ENCODE measurements at regions not wholly inside any gene's neighbourhood (a gene's known extent, or its start where the extent isn't known, plus 50 kb on each side); places are given as distances from the start of the nearest gene placed in this dataset.

DNA sequence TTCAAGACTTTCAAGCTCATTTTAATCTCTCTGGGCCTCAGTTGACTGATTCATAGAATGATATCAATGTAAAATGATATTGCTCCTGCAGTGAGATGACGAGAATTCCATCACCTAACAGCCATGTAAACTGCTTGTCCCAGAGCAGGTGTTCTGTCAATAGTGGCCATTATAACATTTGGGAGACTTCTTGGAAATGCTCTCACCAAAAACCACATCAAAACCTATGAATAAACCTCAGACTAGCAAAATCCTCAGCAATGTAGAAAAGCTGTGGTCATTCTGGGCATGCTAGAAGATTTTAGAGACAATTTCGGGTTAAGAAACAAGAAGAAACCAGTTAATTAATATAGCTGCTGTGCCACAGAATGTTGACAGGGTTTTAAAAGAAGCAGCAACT is 225.4 kb downstream of the FRK start:
- TF ChIP-seq POLR2A (conservative IDR thresholded peaks at IDR 0.05) (no peak), ZNF146 (CRISPR knock-in tag; IDR thresholded peaks at IDR 0.05; ENCODE audit: unreplicated experiment) (no peak), NR1H2 (CRISPR knock-in tag; IDR thresholded peaks at IDR 0.05) (no peak), ARHGAP35 (IDR thresholded peaks at IDR 0.05; ENCODE audit: partially characterized antibody) (no peak), ZNF583 (CRISPR knock-in tag; IDR thresholded peaks at IDR 0.05) (no peak), MTA3 (IDR thresholded peaks at IDR 0.05; ENCODE audit: borderline replicate concordance) (no peak), CBFB (CRISPR knock-in tag; IDR thresholded peaks at IDR 0.05) (no peak), SMARCA5 (IDR thresholded peaks at IDR 0.05) (no peak), PURB (CRISPR knock-in tag; IDR thresholded peaks at IDR 0.05; ENCODE audit: low read depth) (no peak), RUNX1 (IDR thresholded peaks at IDR 0.05; ENCODE audit: low read depth) (no peak), ZNF398 (CRISPR knock-in tag; IDR thresholded peaks at IDR 0.05) (no peak), CREBBP (IDR thresholded peaks at IDR 0.05; ENCODE audit: low read depth, low read length) (no peak), ZNF699 (CRISPR knock-in tag; IDR thresholded peaks at IDR 0.05; ENCODE audit: insufficient replicate concordance) (no peak), PCBP1 (IDR thresholded peaks at IDR 0.05; ENCODE audit: low read depth, low read length, poor library complexity, severe bottlenecking) (no peak), SNAPC5 (CRISPR knock-in tag; IDR thresholded peaks at IDR 0.05) (no peak)
- TF ChIP-seq, protein P1, sequence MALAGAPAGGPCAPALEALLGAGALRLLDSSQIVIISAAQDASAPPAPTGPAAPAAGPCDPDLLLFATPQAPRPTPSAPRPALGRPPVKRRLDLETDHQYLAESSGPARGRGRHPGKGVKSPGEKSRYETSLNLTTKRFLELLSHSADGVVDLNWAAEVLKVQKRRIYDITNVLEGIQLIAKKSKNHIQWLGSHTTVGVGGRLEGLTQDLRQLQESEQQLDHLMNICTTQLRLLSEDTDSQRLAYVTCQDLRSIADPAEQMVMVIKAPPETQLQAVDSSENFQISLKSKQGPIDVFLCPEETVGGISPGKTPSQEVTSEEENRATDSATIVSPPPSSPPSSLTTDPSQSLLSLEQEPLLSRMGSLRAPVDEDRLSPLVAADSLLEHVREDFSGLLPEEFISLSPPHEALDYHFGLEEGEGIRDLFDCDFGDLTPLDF (CRISPR knock-in tag; IDR thresholded peaks at IDR 0.05), result no peak
- TF ChIP-seq, protein P2, sequence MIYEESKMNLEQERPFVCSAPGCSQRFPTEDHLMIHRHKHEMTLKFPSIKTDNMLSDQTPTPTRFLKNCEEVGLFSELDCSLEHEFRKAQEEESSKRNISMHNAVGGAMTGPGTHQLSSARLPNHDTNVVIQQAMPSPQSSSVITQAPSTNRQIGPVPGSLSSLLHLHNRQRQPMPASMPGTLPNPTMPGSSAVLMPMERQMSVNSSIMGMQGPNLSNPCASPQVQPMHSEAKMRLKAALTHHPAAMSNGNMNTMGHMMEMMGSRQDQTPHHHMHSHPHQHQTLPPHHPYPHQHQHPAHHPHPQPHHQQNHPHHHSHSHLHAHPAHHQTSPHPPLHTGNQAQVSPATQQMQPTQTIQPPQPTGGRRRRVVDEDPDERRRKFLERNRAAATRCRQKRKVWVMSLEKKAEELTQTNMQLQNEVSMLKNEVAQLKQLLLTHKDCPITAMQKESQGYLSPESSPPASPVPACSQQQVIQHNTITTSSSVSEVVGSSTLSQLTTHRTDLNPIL (CRISPR knock-in tag; IDR thresholded peaks at IDR 0.05), result no peak
- TF ChIP-seq, protein P3, sequence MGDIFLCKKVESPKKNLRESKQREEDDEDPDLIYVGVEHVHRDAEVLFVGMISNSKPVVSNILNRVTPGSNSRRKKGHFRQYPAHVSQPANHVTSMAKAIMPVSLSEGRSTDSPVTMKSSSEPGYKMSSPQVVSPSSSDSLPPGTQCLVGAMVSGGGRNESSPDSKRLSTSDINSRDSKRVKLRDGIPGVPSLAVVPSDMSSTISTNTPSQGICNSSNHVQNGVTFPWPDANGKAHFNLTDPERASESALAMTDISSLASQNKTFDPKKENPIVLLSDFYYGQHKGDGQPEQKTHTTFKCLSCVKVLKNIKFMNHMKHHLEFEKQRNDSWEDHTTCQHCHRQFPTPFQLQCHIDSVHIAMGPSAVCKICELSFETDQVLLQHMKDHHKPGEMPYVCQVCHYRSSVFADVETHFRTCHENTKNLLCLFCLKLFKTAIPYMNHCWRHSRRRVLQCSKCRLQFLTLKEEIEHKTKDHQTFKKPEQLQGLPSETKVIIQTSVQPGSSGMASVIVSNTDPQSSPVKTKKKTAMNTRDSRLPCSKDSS (IDR thresholded peaks at IDR 0.05; ENCODE audit: low read depth, partially characterized antibody), result no peak
- TF ChIP-seq, protein P4, sequence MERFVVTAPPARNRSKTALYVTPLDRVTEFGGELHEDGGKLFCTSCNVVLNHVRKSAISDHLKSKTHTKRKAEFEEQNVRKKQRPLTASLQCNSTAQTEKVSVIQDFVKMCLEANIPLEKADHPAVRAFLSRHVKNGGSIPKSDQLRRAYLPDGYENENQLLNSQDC (CRISPR knock-in tag; IDR thresholded peaks at IDR 0.05), result no peak
- H3K9ac ChIP-seq (ENCODE audit: insufficient read depth in 1 of 2, low read depth in 2 of 2, low read length in 2 of 2), result no peak overlapping the region
- no peaks in the 10 kb centered on the region for H3K4me1 ChIP-seq (replicated peaks in 1 of 2; ENCODE audit: control insufficient read depth in 2 of 2, insufficient read depth in 2 of 2, low read length in 2 of 2)
- no TSS peak for BruUV-seq (replicated peaks)
- no peaks in the 10 kb centered on the region for H3K36me3 ChIP-seq (ENCODE audit: control insufficient read depth, insufficient read depth, low read length)
- no peak for FAIRE-seq
- no peak overlapping the region for H3K4me3 ChIP-seq
- H3K79me2 ChIP-seq (ENCODE audit: control insufficient read depth, insufficient read depth, low read length), result no peaks in the 10 kb centered on the region
- H3K9me1 ChIP-seq (ENCODE audit: control insufficient read depth, insufficient read depth, low read length), result no peaks in the 10 kb centered on the region
- ChIA-PET CTCF (ENCODE audit: low intra/inter-chr PET ratio) (no interaction called here), POLR2A (interaction anchor here (0.6 kb wide), 1 partner anchor 276 kb away, joined by 3 read pairs; no protein-coding TSS in a partner anchor)
- no peak overlapping the region for H2AFZ ChIP-seq (ENCODE audit: low read depth, low read length)
- no peaks in the 10 kb centered on the region for H4K20me1 ChIP-seq (replicated peaks; ENCODE audit: control insufficient read depth, insufficient read depth, low read length)
- ATAC-seq, result no peak
- no peaks in the 10 kb centered on the region for H3K27me3 ChIP-seq (ENCODE audit: control insufficient read depth in 2 of 2, insufficient read depth in 2 of 2, low read length in 2 of 2)
- intact Hi-C loops (cut with micrococcal nuclease), result no loop called here
- H3K27ac ChIP-seq (ENCODE audit: extremely low read depth, low read depth, low read length), result no peak overlapping the region
- WGBS (ENCODE audit: insufficient coverage, low coverage, missing lambda C conversion rate), result 0% methylated on average over 2 of the region's 2 CpGs
- no peak overlapping the region for H3K4me2 ChIP-seq (ENCODE audit: insufficient read depth, low read length)
- DNase-seq (ENCODE audit: extremely low read depth in 1 of 4, low spot score in 3 of 4), result no peak
- H3K9me3 ChIP-seq (replicated peaks; ENCODE audit: control insufficient read depth, insufficient read depth, low read depth, low read length), result no peaks in the 10 kb centered on the region
- in situ Hi-C loops (cut with MboI), result no loop called here

Data from K562 (cell line).